Progenitor cell of endocrine pancreas (in vitro differentiated cells): ENCODE measurements at regions not wholly inside any gene's neighbourhood (a gene's known extent, or its start where the extent isn't known, plus 50 kb on each side); places are given as distances from the start of the nearest gene placed in this dataset.

ENCODE experiments used
- DNase-seq: peaks from one replicate; pipeline ENCODE4 v3.0.0; 2021; ENCODE audit warnings: low spot score; ENCODE audit not compliant: unreplicated experiment
- H3K27ac Mint-ChIP-seq: 2 replicates; pipeline ENCODE4 v1.8.0; 2021; ENCODE audit warnings: mild to moderate bottlenecking, moderate library complexity, mixed read lengths
- H3K27me3 Mint-ChIP-seq: 2 replicates; pipeline ENCODE4 v1.8.0; 2021; ENCODE audit warnings: mixed read lengths
- H3K36me3 Mint-ChIP-seq: 2 replicates; pipeline ENCODE4 v1.8.0; 2022; ENCODE audit warnings: mixed read lengths; ENCODE audit not compliant: insufficient read depth
- H3K4me1 Mint-ChIP-seq: 2 replicates; pipeline ENCODE4 v1.8.0; 2021; ENCODE audit warnings: low read depth, mixed read lengths
- H3K4me3 Mint-ChIP-seq: 2 replicates; pipeline ENCODE4 v1.8.0; 2021; ENCODE audit warnings: low read depth, mild to moderate bottlenecking, moderate library complexity, mixed read lengths
- H3K9me3 Mint-ChIP-seq: 2 replicates; pipeline ENCODE4 v1.8.0; 2021; ENCODE audit warnings: low read depth, mixed read lengths
- TF ChIP-seq, protein P1 (sequence below): fragments of 200-600 bp; sonication (generic); IDR thresholded peaks from one replicate; pipeline ENCODE4 v1.5.0; 2021; ENCODE audit warnings: antibody characterized with exemption, mild to moderate bottlenecking; ENCODE audit not compliant: unreplicated experiment

DNA sequence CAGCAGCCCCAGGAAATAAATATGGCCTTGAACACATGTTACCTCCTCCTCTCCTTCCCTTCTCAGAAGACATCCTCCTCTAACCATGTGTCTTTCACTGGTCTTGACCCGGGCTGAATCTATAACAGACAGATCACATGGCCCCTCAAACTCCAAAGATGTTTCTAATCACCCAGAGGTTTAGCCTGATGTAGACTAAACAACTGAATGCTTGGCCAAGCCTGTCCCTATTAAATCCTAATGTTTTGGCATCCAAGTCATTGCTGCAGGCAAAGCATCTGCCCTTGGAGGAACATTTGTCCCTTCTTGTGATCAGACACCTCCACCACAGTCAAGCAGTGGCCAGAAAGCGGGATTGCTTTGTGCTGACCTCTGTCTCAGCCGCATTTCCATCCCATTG lies 65.5 kb downstream of the ANKRD60 start:
- Mint-ChIP-seq H3K9me3 (peaks cover 2% of the 10 kb centered on the region), H3K36me3 (no peaks in the 10 kb centered on the region), H3K4me1 (peaks cover 12% of the 10 kb centered on the region), H3K27ac (no peak overlapping the region), H3K27me3 (peaks cover 23% of the 10 kb centered on the region), H3K4me3 (no peak overlapping the region)
- DNase-seq, result no peak
- TF ChIP-seq, protein P1, sequence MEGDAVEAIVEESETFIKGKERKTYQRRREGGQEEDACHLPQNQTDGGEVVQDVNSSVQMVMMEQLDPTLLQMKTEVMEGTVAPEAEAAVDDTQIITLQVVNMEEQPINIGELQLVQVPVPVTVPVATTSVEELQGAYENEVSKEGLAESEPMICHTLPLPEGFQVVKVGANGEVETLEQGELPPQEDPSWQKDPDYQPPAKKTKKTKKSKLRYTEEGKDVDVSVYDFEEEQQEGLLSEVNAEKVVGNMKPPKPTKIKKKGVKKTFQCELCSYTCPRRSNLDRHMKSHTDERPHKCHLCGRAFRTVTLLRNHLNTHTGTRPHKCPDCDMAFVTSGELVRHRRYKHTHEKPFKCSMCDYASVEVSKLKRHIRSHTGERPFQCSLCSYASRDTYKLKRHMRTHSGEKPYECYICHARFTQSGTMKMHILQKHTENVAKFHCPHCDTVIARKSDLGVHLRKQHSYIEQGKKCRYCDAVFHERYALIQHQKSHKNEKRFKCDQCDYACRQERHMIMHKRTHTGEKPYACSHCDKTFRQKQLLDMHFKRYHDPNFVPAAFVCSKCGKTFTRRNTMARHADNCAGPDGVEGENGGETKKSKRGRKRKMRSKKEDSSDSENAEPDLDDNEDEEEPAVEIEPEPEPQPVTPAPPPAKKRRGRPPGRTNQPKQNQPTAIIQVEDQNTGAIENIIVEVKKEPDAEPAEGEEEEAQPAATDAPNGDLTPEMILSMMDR, result no peak

GRCh38 chr20:58161192-58161591 lies 67.3 kb downstream of the ANKRD60 start:
- H3K9me3 Mint-ChIP-seq, result peaks cover 2% of the 10 kb centered on the region
- TF ChIP-seq, protein P1, result no peak
- H3K27ac Mint-ChIP-seq, result no peak overlapping the region
- no peaks in the 10 kb centered on the region for H3K36me3 Mint-ChIP-seq
- H3K27me3 Mint-ChIP-seq, result peaks cover 20% of the 10 kb centered on the region
- no peak overlapping the region for H3K4me3 Mint-ChIP-seq
- no peaks in the 10 kb centered on the region for H3K4me1 Mint-ChIP-seq
- no peak for DNase-seq

DNA sequence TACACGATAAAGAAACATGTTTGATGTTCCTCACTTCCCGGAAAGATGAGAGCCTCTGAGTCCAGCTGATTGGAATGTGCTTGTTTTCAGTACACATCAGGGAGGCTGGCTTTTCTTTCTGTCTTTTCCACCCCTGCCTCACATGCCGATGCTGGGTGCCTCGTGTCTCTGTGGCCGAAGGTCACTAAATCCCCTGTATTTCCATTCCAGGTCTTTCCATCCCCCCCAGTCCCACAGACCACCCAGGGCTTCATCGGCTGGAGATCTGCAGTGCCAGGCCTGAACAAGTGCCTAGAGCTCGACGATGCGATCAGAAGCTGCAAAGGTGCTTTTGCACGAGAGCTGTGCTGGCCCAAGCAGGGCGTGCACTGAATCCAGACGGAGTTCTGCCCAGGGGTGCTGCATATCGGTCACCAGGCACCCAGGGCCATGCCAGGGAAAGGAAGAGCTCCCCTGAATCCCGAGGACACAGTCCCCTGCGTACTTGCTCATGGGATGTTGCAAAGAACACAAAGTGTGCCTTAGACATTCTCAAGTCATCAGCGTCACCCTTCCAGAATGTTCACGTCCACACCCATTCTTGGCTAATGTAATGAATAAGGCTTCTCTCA lies 67.9 kb downstream of the ANKRD60 start:
- no peak overlapping the region for H3K27ac Mint-ChIP-seq
- no peaks in the 10 kb centered on the region for H3K36me3 Mint-ChIP-seq
- peaks cover 23% of the 10 kb centered on the region for H3K27me3 Mint-ChIP-seq
- TF ChIP-seq, protein P1, result no peak
- H3K4me3 Mint-ChIP-seq, result no peak overlapping the region
- H3K4me1 Mint-ChIP-seq, result no peaks in the 10 kb centered on the region
- H3K9me3 Mint-ChIP-seq, result peaks cover 2% of the 10 kb centered on the region
- no peak for DNase-seq

GRCh38 chr20:58155148-58155925 lies 73.1 kb downstream of the ANKRD60 start:
- H3K27ac Mint-ChIP-seq, result no peak overlapping the region
- H3K9me3 Mint-ChIP-seq, result no peaks in the 10 kb centered on the region
- peaks cover 35% of the 10 kb centered on the region for H3K27me3 Mint-ChIP-seq
- H3K4me1 Mint-ChIP-seq, result peaks cover 2% of the 10 kb centered on the region
- TF ChIP-seq, protein P1, result no peak
- H3K4me3 Mint-ChIP-seq, result no peak overlapping the region
- no peak for DNase-seq
- no peaks in the 10 kb centered on the region for H3K36me3 Mint-ChIP-seq

GRCh38 chr20:58154113-58154512 lies 74.3 kb downstream of the ANKRD60 start:
- Mint-ChIP-seq H3K27me3 (peaks cover 33% of the 10 kb centered on the region), H3K4me1 (peaks cover 2% of the 10 kb centered on the region)

More at GRCh38 chr20:58154113-58154512, 74.3 kb downstream of the ANKRD60 start:
- Mint-ChIP-seq H3K36me3 (no peaks in the 10 kb centered on the region), H3K27ac (no peak overlapping the region), H3K4me3 (no peak overlapping the region), H3K9me3 (no peaks in the 10 kb centered on the region)
- TF ChIP-seq, protein P1, result no peak
- no peak for DNase-seq
